Calu3 (cell line): ENCODE measurements at regions not wholly inside any gene's neighbourhood (a gene's known extent, or its start where the extent isn't known, plus 50 kb on each side); places are given as distances from the start of the nearest gene placed in this dataset.

ENCODE experiments used
- BruUV-seq: library from RNA; stranded (reverse); fragments of 400-500 nt; replicated peaks from 2 replicates; lab custom pipeline; 2021; lab: Mats Ljungman, UMichigan
- CTCF ChIA-PET: fragments of 300-600 bp; sonication (Branson Sonifier 250); formaldehyde crosslinking; loops from one replicate; lab custom pipeline; 2022; ENCODE audit warnings: antibody characterized with exemption; lab: Charles Lee
- DNase-seq: peaks from one replicate; pipeline ENCODE4 v3.0.0; 2022
- H3K27ac Mint-ChIP-seq: one replicate; pipeline ENCODE4 v1.8.0; 2022; ENCODE audit warnings: mixed read lengths; ENCODE audit not compliant: unreplicated experiment
- H3K27me3 Mint-ChIP-seq: one replicate; pipeline ENCODE4 v1.8.0; 2022; ENCODE audit warnings: mixed read lengths; ENCODE audit not compliant: unreplicated experiment
- H3K36me3 Mint-ChIP-seq: one replicate; pipeline ENCODE4 v1.8.0; 2022; ENCODE audit warnings: mild to moderate bottlenecking, moderate library complexity, mixed read lengths; ENCODE audit not compliant: insufficient read depth, unreplicated experiment
- H3K4me1 Mint-ChIP-seq: one replicate; pipeline ENCODE4 v1.8.0; 2022; ENCODE audit warnings: mild to moderate bottlenecking, low read depth, mixed read lengths; ENCODE audit not compliant: unreplicated experiment
- H3K4me3 Mint-ChIP-seq: one replicate; pipeline ENCODE4 v1.8.0; 2022; ENCODE audit warnings: mild to moderate bottlenecking, low read depth, moderate library complexity, mixed read lengths; ENCODE audit not compliant: unreplicated experiment
- H3K9me3 Mint-ChIP-seq: one replicate; pipeline ENCODE4 v1.8.0; 2022; ENCODE audit warnings: low read depth, mixed read lengths; ENCODE audit not compliant: unreplicated experiment
- intact Hi-C: fragments of 100-400 bp; cut with micrococcal nuclease; formaldehyde crosslinking; loops from one replicate; pipeline ENCODE4 v1.10.0; 2022; ENCODE audit not compliant: unreplicated experiment
- TF ChIP-seq, protein P1 (sequence below): fragments of 200-600 bp; IDR thresholded peaks from one replicate; pipeline ENCODE4 v1.8.0; 2022; ENCODE audit warnings: antibody characterized with exemption; ENCODE audit not compliant: unreplicated experiment

DNA sequence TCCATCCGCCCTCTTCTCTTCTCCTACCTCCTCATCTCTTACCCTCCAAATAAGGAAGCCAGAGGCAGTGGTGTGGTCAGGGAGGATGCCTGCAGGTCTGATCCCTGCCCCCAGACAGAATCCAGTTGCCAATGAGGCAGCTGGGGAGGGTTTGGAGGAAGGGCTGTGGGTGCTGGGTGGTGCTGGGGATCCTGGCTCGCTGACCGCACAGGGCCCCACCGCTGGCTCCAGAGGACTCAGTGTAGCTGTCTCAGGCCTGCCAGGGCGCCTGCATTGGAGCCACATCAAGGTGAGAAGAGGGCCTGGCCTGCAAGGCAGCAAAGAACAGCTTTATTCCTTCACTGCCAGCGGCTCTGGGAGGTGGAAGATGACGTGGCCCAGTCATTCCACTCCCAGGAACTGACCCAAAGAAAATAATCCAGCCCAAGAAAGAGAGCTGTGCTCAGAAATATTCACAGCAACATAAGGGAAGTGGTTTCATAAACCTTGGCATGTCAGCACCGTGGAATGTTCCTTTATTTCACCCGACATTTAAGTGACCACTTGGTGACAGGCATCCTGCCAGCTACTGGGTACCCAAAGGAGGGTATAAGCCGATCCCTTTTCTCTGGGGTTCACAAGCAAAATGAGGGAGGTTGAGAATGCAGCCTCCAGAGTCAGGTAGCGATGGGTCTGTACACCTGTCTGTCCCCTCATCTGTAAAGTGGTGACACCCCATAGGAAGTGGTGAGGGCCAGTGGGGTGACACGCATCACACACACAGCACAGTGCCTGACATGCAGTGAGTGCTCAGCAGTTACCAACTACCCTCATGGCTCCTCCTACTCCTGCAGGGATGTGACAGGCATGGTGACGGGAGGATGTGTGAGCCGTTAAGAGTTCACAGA is 125.1 kb downstream of the SNX5 start:
- Mint-ChIP-seq H3K36me3 (no peaks in the 10 kb centered on the region), H3K27ac (no peak overlapping the region), H3K9me3 (peaks cover 3% of the 10 kb centered on the region), H3K4me3 (no peak overlapping the region), H3K4me1 (peaks cover 8% of the 10 kb centered on the region), H3K27me3 (no peaks in the 10 kb centered on the region)
- CTCF ChIA-PET = interaction anchor here (0.5 kb wide), 1 partner anchor 149 kb away, joined by 6 read pairs; no protein-coding TSS in a partner anchor
- intact Hi-C loops = no loop called here
- BruUV-seq = no TSS peak
- TF ChIP-seq, protein P1, sequence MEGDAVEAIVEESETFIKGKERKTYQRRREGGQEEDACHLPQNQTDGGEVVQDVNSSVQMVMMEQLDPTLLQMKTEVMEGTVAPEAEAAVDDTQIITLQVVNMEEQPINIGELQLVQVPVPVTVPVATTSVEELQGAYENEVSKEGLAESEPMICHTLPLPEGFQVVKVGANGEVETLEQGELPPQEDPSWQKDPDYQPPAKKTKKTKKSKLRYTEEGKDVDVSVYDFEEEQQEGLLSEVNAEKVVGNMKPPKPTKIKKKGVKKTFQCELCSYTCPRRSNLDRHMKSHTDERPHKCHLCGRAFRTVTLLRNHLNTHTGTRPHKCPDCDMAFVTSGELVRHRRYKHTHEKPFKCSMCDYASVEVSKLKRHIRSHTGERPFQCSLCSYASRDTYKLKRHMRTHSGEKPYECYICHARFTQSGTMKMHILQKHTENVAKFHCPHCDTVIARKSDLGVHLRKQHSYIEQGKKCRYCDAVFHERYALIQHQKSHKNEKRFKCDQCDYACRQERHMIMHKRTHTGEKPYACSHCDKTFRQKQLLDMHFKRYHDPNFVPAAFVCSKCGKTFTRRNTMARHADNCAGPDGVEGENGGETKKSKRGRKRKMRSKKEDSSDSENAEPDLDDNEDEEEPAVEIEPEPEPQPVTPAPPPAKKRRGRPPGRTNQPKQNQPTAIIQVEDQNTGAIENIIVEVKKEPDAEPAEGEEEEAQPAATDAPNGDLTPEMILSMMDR = no peak
- DNase-seq = peak; percentile 6

DNA sequence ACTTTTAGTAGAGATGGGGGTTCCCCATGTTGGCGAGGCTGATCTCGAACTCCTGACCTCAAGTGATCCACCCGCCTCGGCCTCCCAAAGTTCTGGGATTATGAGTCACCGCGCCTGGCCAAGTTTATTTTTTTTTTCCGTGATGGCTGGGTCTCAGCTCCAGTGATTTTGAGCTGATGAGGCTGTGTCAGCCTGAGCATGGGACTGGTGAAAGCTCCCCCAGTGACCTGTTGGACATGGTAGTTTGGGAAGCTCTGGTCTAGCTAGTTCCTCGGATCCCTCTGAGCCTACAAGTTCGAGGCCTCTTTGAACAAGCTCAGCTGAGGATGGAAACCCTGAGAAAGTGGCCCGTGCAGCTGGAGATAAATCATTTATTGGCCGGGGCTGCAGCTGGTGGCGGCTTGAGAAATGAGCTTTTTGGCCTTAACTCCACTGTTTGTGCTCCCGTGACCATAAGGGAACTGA is 126.8 kb downstream of the SNX5 start:
- H3K4me3 Mint-ChIP-seq = no peak overlapping the region
- TF ChIP-seq, protein P1 = no peak
- H3K27me3 Mint-ChIP-seq = no peaks in the 10 kb centered on the region
- no peaks in the 10 kb centered on the region for H3K36me3 Mint-ChIP-seq
- H3K9me3 Mint-ChIP-seq = peaks cover 3% of the 10 kb centered on the region
- DNase-seq = no peak
- BruUV-seq = no TSS peak
- CTCF ChIA-PET = no interaction called here
- intact Hi-C loops = no loop called here
- H3K27ac Mint-ChIP-seq = no peak overlapping the region
- peaks cover 8% of the 10 kb centered on the region for H3K4me1 Mint-ChIP-seq

DNA sequence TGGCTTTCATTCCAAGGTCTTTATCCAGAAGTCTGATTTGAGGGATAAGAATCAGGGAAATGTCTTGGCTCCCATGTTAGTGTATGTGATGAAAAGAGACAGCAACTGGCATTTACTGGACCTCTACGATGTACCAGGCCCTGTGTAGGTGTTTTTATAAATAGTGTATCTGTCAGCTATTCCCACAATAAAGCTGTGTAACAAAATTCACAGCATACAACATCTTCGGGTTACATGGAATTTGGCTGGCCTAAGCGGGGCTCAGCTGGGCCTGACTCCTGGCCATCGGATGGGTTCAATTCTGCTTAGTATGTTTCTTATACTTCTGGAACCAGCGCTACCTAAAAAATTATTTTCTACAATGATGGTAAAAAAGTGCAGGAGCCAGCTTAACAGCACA is 128.2 kb downstream of the SNX5 start:
- Mint-ChIP-seq H3K4me3 (no peak overlapping the region), H3K9me3 (peaks cover 3% of the 10 kb centered on the region), H3K4me1 (peaks cover 8% of the 10 kb centered on the region), H3K36me3 (no peaks in the 10 kb centered on the region), H3K27me3 (no peaks in the 10 kb centered on the region), H3K27ac (no peak overlapping the region)
- intact Hi-C loops = no loop called here
- BruUV-seq = no TSS peak
- TF ChIP-seq, protein P1 = no peak
- no peak for DNase-seq
- CTCF ChIA-PET = no interaction called here

DNA sequence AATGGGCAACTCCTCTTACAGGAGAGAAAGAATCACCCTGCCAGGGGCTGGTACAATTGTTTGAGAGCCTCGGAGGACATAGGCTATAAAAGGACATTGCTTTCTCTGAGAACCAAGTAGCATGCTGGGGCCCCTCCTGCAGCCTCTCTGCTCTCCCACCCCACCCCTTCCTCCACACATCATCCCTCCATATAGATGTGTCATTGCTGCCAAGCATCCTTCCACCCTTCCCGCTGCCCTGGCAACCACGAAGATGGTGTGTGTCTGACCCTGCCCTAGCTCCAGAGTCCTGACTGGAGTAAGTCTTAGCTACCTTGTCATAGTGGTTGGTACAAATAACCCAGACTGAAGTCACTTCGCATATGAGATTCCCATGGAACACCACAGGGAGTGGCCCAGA is 129.7 kb downstream of the SNX5 start:
- Mint-ChIP-seq H3K9me3 (no peaks in the 10 kb centered on the region), H3K36me3 (no peaks in the 10 kb centered on the region), H3K27ac (no peak overlapping the region), H3K27me3 (no peaks in the 10 kb centered on the region), H3K4me1 (no peaks in the 10 kb centered on the region), H3K4me3 (no peak overlapping the region)
- intact Hi-C loops = no loop called here
- no peak for DNase-seq
- CTCF ChIA-PET = no interaction called here
- TF ChIP-seq, protein P1 = no peak
- BruUV-seq = no TSS peak
